ENCODE measurements at regions not wholly inside any gene's neighbourhood (a gene's known extent, or its start where the extent isn't known, plus 50 kb on each side); places are given as distances from the start of the nearest gene placed in this dataset.

DNA sequence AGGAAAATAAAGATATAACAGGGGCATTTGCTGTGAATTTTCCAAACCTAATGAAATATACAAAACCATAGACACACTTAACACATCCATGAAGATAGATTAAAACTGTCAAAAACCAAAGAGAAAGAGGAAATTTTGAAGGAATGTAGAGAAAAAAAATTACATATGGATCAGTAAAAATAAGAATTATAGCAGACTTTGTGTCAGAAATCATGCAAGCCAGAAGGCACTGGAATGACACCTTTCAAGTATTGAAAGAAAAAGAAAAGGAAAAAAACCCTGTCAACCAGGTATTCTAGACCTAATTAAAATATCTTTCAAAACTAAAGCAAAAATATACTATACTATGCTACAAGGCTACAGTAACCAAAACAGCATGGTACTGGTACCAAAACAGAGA lies 125.8 kb upstream of the PALMD start:
- no peaks in the 10 kb centered on the region for H3K79me2 ChIP-seq

DNA sequence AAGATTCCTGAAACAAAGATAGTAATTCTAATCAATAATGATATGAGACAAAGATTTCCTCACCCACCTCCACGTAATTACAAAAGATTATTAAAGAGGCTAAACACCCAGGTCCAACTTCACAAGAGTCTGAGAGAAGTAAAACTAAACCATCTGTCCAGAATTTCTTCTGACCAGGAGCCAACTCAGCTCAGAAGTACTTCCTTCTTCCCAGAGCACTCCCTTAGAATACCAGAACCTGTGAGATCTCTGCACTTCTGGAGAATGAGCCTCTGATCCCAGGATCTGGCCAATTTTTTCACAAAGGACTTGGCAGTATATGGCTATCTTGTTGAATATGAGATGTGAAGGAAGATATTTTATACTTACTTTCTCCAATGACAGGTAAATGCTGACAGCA lies 120.6 kb upstream of the PALMD start:
- H3K27ac ChIP-seq = no peak overlapping the region
- H3K9me2 ChIP-seq (replicated peaks; ENCODE audit: insufficient read depth) = no peaks in the 10 kb centered on the region
- no peak for TF ChIP-seq EZH2 (IDR thresholded peaks at IDR 0.05; ENCODE audit: borderline replicate concordance)
- TF ChIP-seq EZH2phosphoT487 (IDR thresholded peaks at IDR 0.05; ENCODE audit: low read depth, severe bottlenecking, unreplicated experiment) = no peak
- TF ChIP-seq, protein P1, sequence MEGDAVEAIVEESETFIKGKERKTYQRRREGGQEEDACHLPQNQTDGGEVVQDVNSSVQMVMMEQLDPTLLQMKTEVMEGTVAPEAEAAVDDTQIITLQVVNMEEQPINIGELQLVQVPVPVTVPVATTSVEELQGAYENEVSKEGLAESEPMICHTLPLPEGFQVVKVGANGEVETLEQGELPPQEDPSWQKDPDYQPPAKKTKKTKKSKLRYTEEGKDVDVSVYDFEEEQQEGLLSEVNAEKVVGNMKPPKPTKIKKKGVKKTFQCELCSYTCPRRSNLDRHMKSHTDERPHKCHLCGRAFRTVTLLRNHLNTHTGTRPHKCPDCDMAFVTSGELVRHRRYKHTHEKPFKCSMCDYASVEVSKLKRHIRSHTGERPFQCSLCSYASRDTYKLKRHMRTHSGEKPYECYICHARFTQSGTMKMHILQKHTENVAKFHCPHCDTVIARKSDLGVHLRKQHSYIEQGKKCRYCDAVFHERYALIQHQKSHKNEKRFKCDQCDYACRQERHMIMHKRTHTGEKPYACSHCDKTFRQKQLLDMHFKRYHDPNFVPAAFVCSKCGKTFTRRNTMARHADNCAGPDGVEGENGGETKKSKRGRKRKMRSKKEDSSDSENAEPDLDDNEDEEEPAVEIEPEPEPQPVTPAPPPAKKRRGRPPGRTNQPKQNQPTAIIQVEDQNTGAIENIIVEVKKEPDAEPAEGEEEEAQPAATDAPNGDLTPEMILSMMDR (IDR thresholded peaks at IDR 0.05; ENCODE audit: poor library complexity) = no peak
- H3K9me3 ChIP-seq (ENCODE audit: low read depth) = no peaks in the 10 kb centered on the region
- H4K20me1 ChIP-seq (ENCODE audit: insufficient read depth, poor library complexity, severe bottlenecking) = no peaks in the 10 kb centered on the region
- no peaks in the 10 kb centered on the region for H3K27me3 ChIP-seq
- no peak overlapping the region for H2AFZ ChIP-seq
- H3K4me1 ChIP-seq (ENCODE audit: insufficient read depth) = no peaks in the 10 kb centered on the region
- no peak overlapping the region for H3K4me3 ChIP-seq
- no peaks in the 10 kb centered on the region for H3K36me3 ChIP-seq (replicated peaks; ENCODE audit: insufficient read depth, low read depth)
- 58% methylated on average over 1 of the region's 1 CpG for WGBS (ENCODE audit: low lambda C conversion rate, missing lambda C conversion rate)
- DNase-seq (ENCODE audit: low spot score) = no peak
- no peaks in the 10 kb centered on the region for H3K79me2 ChIP-seq
- no peak overlapping the region for H3K4me2 ChIP-seq

More for the DNA sequence above, 125.8 kb upstream of the PALMD start:
- Histone ChIP-seq H3K4me1 (ENCODE audit: insufficient read depth) (no peaks in the 10 kb centered on the region), H3K4me2 (no peak overlapping the region), H3K27me3 (no peaks in the 10 kb centered on the region), H3K4me3 (no peak overlapping the region), H2AFZ (no peak overlapping the region), H3K9me2 (replicated peaks; ENCODE audit: insufficient read depth) (no peaks in the 10 kb centered on the region), H3K36me3 (replicated peaks; ENCODE audit: insufficient read depth, low read depth) (no peaks in the 10 kb centered on the region), H3K9me3 (ENCODE audit: low read depth) (no peaks in the 10 kb centered on the region), H3K27ac (no peak overlapping the region), H4K20me1 (ENCODE audit: insufficient read depth, poor library complexity, severe bottlenecking) (no peaks in the 10 kb centered on the region)
- no peak for DNase-seq (ENCODE audit: low spot score)
- TF ChIP-seq EZH2phosphoT487 (IDR thresholded peaks at IDR 0.05; ENCODE audit: low read depth, severe bottlenecking, unreplicated experiment) (no peak), EZH2 (IDR thresholded peaks at IDR 0.05; ENCODE audit: borderline replicate concordance) (no peak)
- TF ChIP-seq, protein P1 (IDR thresholded peaks at IDR 0.05; ENCODE audit: poor library complexity) = no peak

DNA sequence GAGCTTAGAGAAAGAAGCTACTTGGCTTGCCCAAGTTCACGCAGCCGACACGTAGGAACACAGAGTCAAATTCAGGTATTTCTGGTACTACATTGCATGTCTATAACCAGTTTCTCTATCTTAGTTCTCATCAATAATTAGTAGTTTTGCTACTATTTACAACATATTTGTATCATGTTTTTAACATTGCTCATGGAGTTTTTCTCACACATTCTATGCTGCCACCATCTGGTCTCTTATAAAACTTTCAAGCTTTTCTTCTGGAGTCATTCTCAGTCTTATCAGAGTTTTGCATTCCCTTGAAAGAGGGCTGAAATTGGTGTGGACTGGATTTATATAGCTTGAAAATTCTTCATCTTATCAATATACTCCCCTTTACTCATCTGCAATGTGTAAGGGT lies 118.8 kb upstream of the PALMD start:
- no peaks in the 10 kb centered on the region for H3K9me3 ChIP-seq (ENCODE audit: low read depth)
- H3K9me2 ChIP-seq (replicated peaks; ENCODE audit: insufficient read depth) = no peaks in the 10 kb centered on the region
- H3K4me2 ChIP-seq = no peak overlapping the region
- H3K36me3 ChIP-seq (replicated peaks; ENCODE audit: insufficient read depth, low read depth) = no peaks in the 10 kb centered on the region
- no peak for TF ChIP-seq EZH2phosphoT487 (IDR thresholded peaks at IDR 0.05; ENCODE audit: low read depth, severe bottlenecking, unreplicated experiment)
- TF ChIP-seq, protein P1 (IDR thresholded peaks at IDR 0.05; ENCODE audit: poor library complexity) = peak; percentile 58
- H2AFZ ChIP-seq = no peak overlapping the region
- 74% methylated on average over 3 of the region's 3 CpGs for WGBS (ENCODE audit: low lambda C conversion rate, missing lambda C conversion rate)
- H4K20me1 ChIP-seq (ENCODE audit: insufficient read depth, poor library complexity, severe bottlenecking) = no peaks in the 10 kb centered on the region
- no peaks in the 10 kb centered on the region for H3K4me1 ChIP-seq (ENCODE audit: insufficient read depth)
- DNase-seq (ENCODE audit: low spot score) = peak; percentile 19
- no peaks in the 10 kb centered on the region for H3K79me2 ChIP-seq
- H3K4me3 ChIP-seq = no peak overlapping the region
- H3K27ac ChIP-seq = no peak overlapping the region
- no peaks in the 10 kb centered on the region for H3K27me3 ChIP-seq

DNA sequence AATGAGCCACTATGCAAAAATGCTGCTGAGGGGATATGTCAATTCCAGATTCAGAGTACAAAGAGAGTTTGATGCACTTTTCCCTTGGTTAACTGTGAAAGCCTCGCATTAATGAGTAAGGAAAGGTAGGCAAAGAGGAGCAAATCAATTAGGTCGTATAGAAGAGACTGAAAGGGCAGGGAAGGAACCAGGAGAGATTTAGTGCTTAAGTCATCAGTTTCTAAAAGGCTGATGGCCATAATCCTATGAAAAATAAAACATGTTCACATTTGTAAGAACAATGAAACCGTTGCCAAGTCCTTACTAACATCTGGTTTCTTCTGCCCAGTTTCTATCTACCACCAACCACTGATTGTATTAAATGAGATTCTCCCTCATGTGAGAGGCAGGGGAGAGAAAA lies 118.4 kb upstream of the PALMD start:
- Histone ChIP-seq H3K27me3 (no peaks in the 10 kb centered on the region), H3K27ac (no peak overlapping the region), H3K79me2 (no peaks in the 10 kb centered on the region), H3K4me3 (no peak overlapping the region), H3K36me3 (replicated peaks; ENCODE audit: insufficient read depth, low read depth) (no peaks in the 10 kb centered on the region), H3K4me2 (no peak overlapping the region), H3K9me2 (replicated peaks; ENCODE audit: insufficient read depth) (no peaks in the 10 kb centered on the region), H4K20me1 (ENCODE audit: insufficient read depth, poor library complexity, severe bottlenecking) (no peaks in the 10 kb centered on the region), H2AFZ (no peak overlapping the region), H3K9me3 (ENCODE audit: low read depth) (no peaks in the 10 kb centered on the region), H3K4me1 (ENCODE audit: insufficient read depth) (no peaks in the 10 kb centered on the region)
- TF ChIP-seq, protein P1 (IDR thresholded peaks at IDR 0.05; ENCODE audit: poor library complexity) = no peak
- TF ChIP-seq EZH2phosphoT487 (IDR thresholded peaks at IDR 0.05; ENCODE audit: low read depth, severe bottlenecking, unreplicated experiment) (no peak), EZH2 (IDR thresholded peaks at IDR 0.05; ENCODE audit: borderline replicate concordance) (no peak)
- DNase-seq (ENCODE audit: low spot score) = no peak
- WGBS (ENCODE audit: low lambda C conversion rate, missing lambda C conversion rate) = 68% methylated on average over 3 of the region's 3 CpGs
